ENCODE measurements at regions not wholly inside any gene's neighbourhood (a gene's known extent, or its start where the extent isn't known, plus 50 kb on each side); places are given as distances from the start of the nearest gene placed in this dataset.
"Not testable (repeated sequence)": the region's sequence is repeated elsewhere in the genome, so short reads cannot be mapped to it uniquely, and the experiment has no call there.

DNA sequence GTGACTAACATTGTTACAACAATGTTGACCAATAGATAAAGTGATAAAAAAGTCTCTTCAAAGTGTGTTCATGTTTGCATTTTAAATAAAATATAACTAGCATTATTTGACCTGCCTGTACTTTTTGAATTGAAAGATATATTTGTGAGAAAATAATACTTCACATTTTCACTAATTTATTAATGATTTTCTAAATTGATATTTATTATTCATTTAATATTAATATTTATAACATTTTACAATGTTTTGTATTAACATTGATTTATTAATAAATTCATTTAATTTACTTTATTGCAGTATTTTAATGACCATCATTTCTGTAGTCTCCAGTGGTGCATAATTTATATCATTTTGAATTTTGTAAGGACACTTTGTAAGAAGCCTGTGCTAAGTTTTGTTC, 150.0 kb upstream of the BET1 start:
- Histone ChIP-seq H3K27me3 (ENCODE audit: control insufficient read depth, insufficient read depth, low read length) (no peaks in the 10 kb centered on the region), H3K9ac (ENCODE audit: low read length) (no peak overlapping the region)

GRCh38 chr7:94154858-94155257, 150.7 kb upstream of the BET1 start:
- Histone ChIP-seq H3K36me3 (ENCODE audit: control insufficient read depth, insufficient read depth, low read length) (no peaks in the 10 kb centered on the region), H3K9ac (ENCODE audit: low read length) (no peak overlapping the region), H3K4me3 (ENCODE audit: low read length) (no peak overlapping the region), H3K4me1 (ENCODE audit: control insufficient read depth, insufficient read depth, low read length) (no peaks in the 10 kb centered on the region), H3K9me3 (ENCODE audit: control insufficient read depth, low read length) (no peaks in the 10 kb centered on the region), H3K27me3 (ENCODE audit: control insufficient read depth, insufficient read depth, low read length) (no peaks in the 10 kb centered on the region)

More for the DNA sequence above, 150.0 kb upstream of the BET1 start:
- no peaks in the 10 kb centered on the region for H3K36me3 ChIP-seq (ENCODE audit: control insufficient read depth, insufficient read depth, low read length)
- no peak overlapping the region for H3K4me3 ChIP-seq (ENCODE audit: low read length)
- no peaks in the 10 kb centered on the region for H3K9me3 ChIP-seq (ENCODE audit: control insufficient read depth, low read length)
- no peaks in the 10 kb centered on the region for H3K4me1 ChIP-seq (ENCODE audit: control insufficient read depth, insufficient read depth, low read length)

GRCh38 chr7:94157659-94158306, 153.6 kb upstream of the BET1 start:
- H3K4me1 ChIP-seq (ENCODE audit: control insufficient read depth, insufficient read depth, low read length); H3K9ac ChIP-seq (ENCODE audit: low read length); H3K9me3 ChIP-seq (ENCODE audit: control insufficient read depth, low read length); H3K36me3 ChIP-seq (ENCODE audit: control insufficient read depth, insufficient read depth, low read length); H3K4me3 ChIP-seq (ENCODE audit: low read length); H3K27me3 ChIP-seq (ENCODE audit: control insufficient read depth, insufficient read depth, low read length): not testable (repeated sequence)

DNA sequence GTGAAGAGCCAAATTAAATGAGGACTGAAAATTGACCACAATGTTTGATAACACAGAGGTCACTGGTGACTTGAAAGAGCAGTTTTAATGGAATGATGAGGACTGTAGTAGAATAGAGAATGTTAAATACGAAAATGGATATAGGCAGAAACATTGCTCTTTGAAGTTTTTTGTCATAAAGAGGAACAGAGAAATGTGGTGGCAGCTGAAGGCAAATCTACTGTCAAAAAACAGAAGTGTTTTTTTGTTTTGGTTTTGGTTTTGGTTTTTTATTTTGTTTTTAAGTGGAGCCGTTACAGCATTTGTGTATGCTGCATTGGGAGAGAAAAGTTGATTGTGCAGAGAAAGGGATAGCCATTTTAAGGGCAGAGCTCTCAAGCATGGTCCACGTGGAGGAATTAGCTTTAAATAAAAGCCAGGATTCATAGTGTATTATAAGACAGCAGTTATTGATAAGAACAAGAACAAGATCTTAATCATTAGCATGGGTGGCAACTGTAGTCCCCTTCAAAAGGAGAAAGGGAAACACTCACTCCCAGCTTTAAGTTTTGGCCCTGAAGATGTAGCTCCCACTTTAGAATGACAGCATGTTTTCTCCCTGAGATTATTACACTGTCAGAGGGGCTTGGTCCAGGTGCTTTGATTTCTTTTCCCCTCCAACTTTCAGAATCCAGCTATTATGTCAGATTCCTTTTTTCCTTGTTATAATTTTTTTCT, 156.7 kb upstream of the BET1 start:
- H3K36me3 ChIP-seq (ENCODE audit: control insufficient read depth, insufficient read depth, low read length): no peaks in the 10 kb centered on the region
- no peaks in the 10 kb centered on the region for H3K27me3 ChIP-seq (ENCODE audit: control insufficient read depth, insufficient read depth, low read length)
- H3K9ac ChIP-seq (ENCODE audit: low read length): no peak overlapping the region
- no peak overlapping the region for H3K4me3 ChIP-seq (ENCODE audit: low read length)
- no peaks in the 10 kb centered on the region for H3K9me3 ChIP-seq (ENCODE audit: control insufficient read depth, low read length)
- no peaks in the 10 kb centered on the region for H3K4me1 ChIP-seq (ENCODE audit: control insufficient read depth, insufficient read depth, low read length)

DNA sequence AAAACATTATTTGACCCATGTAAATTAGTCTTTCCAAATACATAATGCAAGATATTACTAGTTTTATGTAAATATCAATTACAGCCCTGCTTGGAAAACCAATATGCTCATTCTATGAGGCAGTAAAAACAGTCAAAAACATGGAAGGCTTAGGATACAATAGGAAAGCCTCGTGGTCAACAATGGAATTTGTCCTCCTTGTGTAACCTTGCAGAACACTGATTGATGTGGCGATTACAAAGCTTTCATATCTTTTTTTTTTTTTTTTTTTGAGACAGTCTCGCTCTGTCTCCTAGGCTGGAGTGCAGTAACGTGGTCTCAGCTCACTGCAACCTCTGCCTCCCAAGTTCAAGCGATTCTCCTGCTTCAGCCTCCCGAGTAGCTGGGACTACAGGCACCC, 157.3 kb upstream of the BET1 start:
- H3K36me3 ChIP-seq (ENCODE audit: control insufficient read depth, insufficient read depth, low read length): no peaks in the 10 kb centered on the region
- no peaks in the 10 kb centered on the region for H3K4me1 ChIP-seq (ENCODE audit: control insufficient read depth, insufficient read depth, low read length)
- H3K9me3 ChIP-seq (ENCODE audit: control insufficient read depth, low read length): no peaks in the 10 kb centered on the region
- no peak overlapping the region for H3K9ac ChIP-seq (ENCODE audit: low read length)
- H3K4me3 ChIP-seq (ENCODE audit: low read length): no peak overlapping the region
- no peaks in the 10 kb centered on the region for H3K27me3 ChIP-seq (ENCODE audit: control insufficient read depth, insufficient read depth, low read length)

DNA sequence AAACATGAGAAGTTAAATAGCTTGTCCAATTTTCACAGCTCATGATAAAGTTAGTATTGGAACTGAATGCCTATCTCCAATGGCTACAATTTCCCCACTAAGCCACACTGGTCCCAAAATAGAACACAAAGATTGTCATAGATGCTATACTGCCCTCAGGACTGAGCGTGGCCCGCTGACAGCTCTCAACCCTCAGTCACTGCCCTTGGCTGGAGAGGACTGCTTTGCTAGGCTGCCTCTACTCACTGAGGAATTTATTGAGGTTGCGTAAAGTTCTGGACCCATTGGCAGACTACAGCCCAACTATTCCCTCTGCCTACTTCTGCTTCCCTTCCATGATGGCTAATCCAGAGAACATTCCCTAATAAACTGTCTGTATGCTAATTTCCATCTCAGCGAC, 165.5 kb upstream of the BET1 start:
- Histone ChIP-seq H3K9me3 (ENCODE audit: control insufficient read depth, low read length) (no peaks in the 10 kb centered on the region), H3K9ac (ENCODE audit: low read length) (no peak overlapping the region), H3K4me1 (ENCODE audit: control insufficient read depth, insufficient read depth, low read length) (no peaks in the 10 kb centered on the region), H3K27me3 (ENCODE audit: control insufficient read depth, insufficient read depth, low read length) (no peaks in the 10 kb centered on the region), H3K4me3 (ENCODE audit: low read length) (no peak overlapping the region), H3K36me3 (ENCODE audit: control insufficient read depth, insufficient read depth, low read length) (no peaks in the 10 kb centered on the region)

DNA sequence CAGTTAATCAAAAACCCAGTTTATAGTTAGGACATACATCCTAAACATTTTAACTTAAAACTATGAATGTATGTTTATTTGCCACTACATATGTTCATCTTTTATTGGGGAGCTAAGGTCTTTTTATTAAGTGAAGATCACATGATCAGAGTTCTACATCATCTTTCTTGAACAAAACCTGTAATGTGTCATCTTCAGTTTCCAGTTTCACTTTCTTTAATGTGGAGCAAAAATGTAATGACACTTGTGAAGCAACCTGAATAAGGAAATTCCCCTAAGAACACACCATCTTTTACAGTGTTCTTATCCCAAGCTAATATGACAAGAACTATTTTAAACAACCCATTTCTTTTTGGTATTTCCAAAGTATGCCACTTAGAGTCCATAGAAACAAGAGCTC, 166.7 kb upstream of the BET1 start:
- Histone ChIP-seq H3K9ac (ENCODE audit: low read length) (no peak overlapping the region), H3K36me3 (ENCODE audit: control insufficient read depth, insufficient read depth, low read length) (no peaks in the 10 kb centered on the region), H3K4me1 (ENCODE audit: control insufficient read depth, insufficient read depth, low read length) (no peaks in the 10 kb centered on the region), H3K9me3 (ENCODE audit: control insufficient read depth, low read length) (no peaks in the 10 kb centered on the region), H3K4me3 (ENCODE audit: low read length) (no peak overlapping the region), H3K27me3 (ENCODE audit: control insufficient read depth, insufficient read depth, low read length) (no peaks in the 10 kb centered on the region)

GRCh38 chr7:94173436-94173835, 169.3 kb upstream of the BET1 start:
- no peaks in the 10 kb centered on the region for H3K27me3 ChIP-seq (ENCODE audit: control insufficient read depth, insufficient read depth, low read length)
- H3K9ac ChIP-seq (ENCODE audit: low read length): no peak overlapping the region
- no peaks in the 10 kb centered on the region for H3K4me1 ChIP-seq (ENCODE audit: control insufficient read depth, insufficient read depth, low read length)
- no peaks in the 10 kb centered on the region for H3K36me3 ChIP-seq (ENCODE audit: control insufficient read depth, insufficient read depth, low read length)
- H3K4me3 ChIP-seq (ENCODE audit: low read length): no peak overlapping the region
- no peaks in the 10 kb centered on the region for H3K9me3 ChIP-seq (ENCODE audit: control insufficient read depth, low read length)

GRCh38 chr7:94174375-94174774, 170.2 kb upstream of the BET1 start:
- H3K9ac ChIP-seq (ENCODE audit: low read length): no peak overlapping the region
- no peaks in the 10 kb centered on the region for H3K9me3 ChIP-seq (ENCODE audit: control insufficient read depth, low read length)
- no peaks in the 10 kb centered on the region for H3K4me1 ChIP-seq (ENCODE audit: control insufficient read depth, insufficient read depth, low read length)
- H3K4me3 ChIP-seq (ENCODE audit: low read length): no peak overlapping the region
- no peaks in the 10 kb centered on the region for H3K27me3 ChIP-seq (ENCODE audit: control insufficient read depth, insufficient read depth, low read length)
- H3K36me3 ChIP-seq (ENCODE audit: control insufficient read depth, insufficient read depth, low read length): no peaks in the 10 kb centered on the region

- H3K9ac ChIP-seq (ENCODE audit: low read length): no peak overlapping the region
- H3K36me3 ChIP-seq (ENCODE audit: control insufficient read depth, insufficient read depth, low read length): no peaks in the 10 kb centered on the region
- H3K4me3 ChIP-seq (ENCODE audit: low read length): no peak overlapping the region
- H3K27me3 ChIP-seq (ENCODE audit: control insufficient read depth, insufficient read depth, low read length): no peaks in the 10 kb centered on the region
- H3K4me1 ChIP-seq (ENCODE audit: control insufficient read depth, insufficient read depth, low read length): no peaks in the 10 kb centered on the region
- no peaks in the 10 kb centered on the region for H3K9me3 ChIP-seq (ENCODE audit: control insufficient read depth, low read length)
Observed at GRCh38 chr7:94174956-94175355, 170.8 kb upstream of the BET1 start.

DNA sequence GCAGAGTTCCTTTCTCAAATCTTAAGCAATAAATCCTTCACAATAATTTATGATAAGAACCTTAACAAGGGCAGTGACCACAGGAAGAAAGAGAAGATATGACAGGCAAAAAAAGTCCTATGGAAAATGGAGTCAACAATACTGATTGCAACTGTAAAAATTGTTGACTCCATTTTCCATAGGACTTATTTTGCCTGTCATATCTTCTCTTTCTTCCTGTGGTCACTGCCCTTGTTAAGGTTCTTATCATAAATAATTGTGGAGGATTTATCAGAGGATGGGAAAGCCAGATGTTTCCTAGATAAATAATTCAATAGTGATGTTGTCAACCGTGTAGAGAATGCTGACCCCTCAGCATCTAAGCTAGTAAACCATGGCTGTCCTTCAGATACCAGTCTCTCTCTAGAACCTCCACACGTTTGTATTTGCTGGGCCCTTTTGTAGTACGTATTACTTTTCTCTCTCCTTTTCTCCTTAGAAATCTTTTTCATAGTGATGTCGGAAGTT, 172.6 kb upstream of the BET1 start:
- no peaks in the 10 kb centered on the region for H3K9me3 ChIP-seq (ENCODE audit: control insufficient read depth, low read length)
- H3K36me3 ChIP-seq (ENCODE audit: control insufficient read depth, insufficient read depth, low read length): no peaks in the 10 kb centered on the region

GRCh38 chr7:94177441-94177840, 173.3 kb upstream of the BET1 start:
- Histone ChIP-seq H3K9me3 (ENCODE audit: control insufficient read depth, low read length) (no peaks in the 10 kb centered on the region), H3K36me3 (ENCODE audit: control insufficient read depth, insufficient read depth, low read length) (no peaks in the 10 kb centered on the region), H3K27me3 (ENCODE audit: control insufficient read depth, insufficient read depth, low read length) (no peaks in the 10 kb centered on the region)

More for the DNA sequence above, 172.6 kb upstream of the BET1 start:
- Histone ChIP-seq H3K4me3 (ENCODE audit: low read length) (no peak overlapping the region), H3K9ac (ENCODE audit: low read length) (no peak overlapping the region), H3K4me1 (ENCODE audit: control insufficient read depth, insufficient read depth, low read length) (no peaks in the 10 kb centered on the region), H3K27me3 (ENCODE audit: control insufficient read depth, insufficient read depth, low read length) (no peaks in the 10 kb centered on the region)

More at GRCh38 chr7:94177441-94177840, 173.3 kb upstream of the BET1 start:
- no peaks in the 10 kb centered on the region for H3K4me1 ChIP-seq (ENCODE audit: control insufficient read depth, insufficient read depth, low read length)
- H3K4me3 ChIP-seq (ENCODE audit: low read length): no peak overlapping the region
- no peak overlapping the region for H3K9ac ChIP-seq (ENCODE audit: low read length)

Measured in mucosa of stomach (tissue), 1 donor.